ENCODE measurements at regions not wholly inside any gene's neighbourhood (a gene's known extent, or its start where the extent isn't known, plus 50 kb on each side); places are given as distances from the start of the nearest gene placed in this dataset.

DNA sequence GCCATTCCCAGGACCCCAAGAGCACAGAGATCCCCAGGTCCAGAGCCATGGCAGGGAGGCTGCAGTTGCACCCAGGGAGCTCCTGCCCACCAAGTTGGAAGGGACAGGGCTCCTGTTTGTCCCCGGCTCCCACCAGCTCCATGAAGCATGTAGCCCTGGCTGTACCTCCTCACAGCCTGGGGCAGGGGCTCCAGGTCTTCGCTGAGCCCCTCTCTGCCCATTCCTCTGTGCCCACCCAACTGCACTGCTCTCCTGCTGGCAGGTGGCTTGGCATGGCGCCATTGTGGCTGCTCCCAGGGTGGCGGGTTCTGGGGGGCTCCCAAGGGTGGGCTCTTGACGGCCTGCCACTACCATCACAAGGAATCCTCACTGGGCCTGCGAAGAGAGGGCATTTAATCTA lies 197.5 kb upstream of the DAB2 start:
- TF ChIP-seq, protein P1, sequence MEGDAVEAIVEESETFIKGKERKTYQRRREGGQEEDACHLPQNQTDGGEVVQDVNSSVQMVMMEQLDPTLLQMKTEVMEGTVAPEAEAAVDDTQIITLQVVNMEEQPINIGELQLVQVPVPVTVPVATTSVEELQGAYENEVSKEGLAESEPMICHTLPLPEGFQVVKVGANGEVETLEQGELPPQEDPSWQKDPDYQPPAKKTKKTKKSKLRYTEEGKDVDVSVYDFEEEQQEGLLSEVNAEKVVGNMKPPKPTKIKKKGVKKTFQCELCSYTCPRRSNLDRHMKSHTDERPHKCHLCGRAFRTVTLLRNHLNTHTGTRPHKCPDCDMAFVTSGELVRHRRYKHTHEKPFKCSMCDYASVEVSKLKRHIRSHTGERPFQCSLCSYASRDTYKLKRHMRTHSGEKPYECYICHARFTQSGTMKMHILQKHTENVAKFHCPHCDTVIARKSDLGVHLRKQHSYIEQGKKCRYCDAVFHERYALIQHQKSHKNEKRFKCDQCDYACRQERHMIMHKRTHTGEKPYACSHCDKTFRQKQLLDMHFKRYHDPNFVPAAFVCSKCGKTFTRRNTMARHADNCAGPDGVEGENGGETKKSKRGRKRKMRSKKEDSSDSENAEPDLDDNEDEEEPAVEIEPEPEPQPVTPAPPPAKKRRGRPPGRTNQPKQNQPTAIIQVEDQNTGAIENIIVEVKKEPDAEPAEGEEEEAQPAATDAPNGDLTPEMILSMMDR (IDR thresholded peaks at IDR 0.05), result no peak
- no peak for TF ChIP-seq POLR2AphosphoS5 (IDR thresholded peaks at IDR 0.05)
- TF ChIP-seq EP300 (IDR thresholded peaks at IDR 0.05), result no peak
- TF ChIP-seq POLR2A (IDR thresholded peaks at IDR 0.05), result no peak
